ENCODE measurements at regions not wholly inside any gene's neighbourhood (a gene's known extent, or its start where the extent isn't known, plus 50 kb on each side); places are given as distances from the start of the nearest gene placed in this dataset.

GRCh38 chr2:224151680-224152310, 112.7 kb upstream of the SERPINE2 start (continued):
- TF ChIP-seq ZNF462 (CRISPR knock-in tag; IDR thresholded peaks at IDR 0.05) (no peak), EZH2 (IDR thresholded peaks at IDR 0.05; ENCODE audit: low read depth, unreplicated experiment) (no peak), STAT1 (IDR thresholded peaks at IDR 0.05; ENCODE audit: unreplicated experiment) (no peak), NANOG (IDR thresholded peaks at IDR 0.05; ENCODE audit: borderline replicate concordance) (no peak), REST (IDR thresholded peaks at IDR 0.05; ENCODE audit: unreplicated experiment) (no peak), POLR2AphosphoS5 (IDR thresholded peaks at IDR 0.05; ENCODE audit: low read depth) (no peak)
